GM19395 (cell line): ENCODE measurements at regions not wholly inside any gene's neighbourhood (a gene's known extent, or its start where the extent isn't known, plus 50 kb on each side); places are given as distances from the start of the nearest gene placed in this dataset.
"Not testable (repeated sequence)": the region's sequence is repeated elsewhere in the genome, so short reads cannot be mapped to it uniquely, and the experiment has no call there.

Experiments
- ATAC-seq: cut with Tn5 transposase; IDR thresholded peaks from one replicate; pipeline ENCODE4 v1.9.1; 2021; ENCODE audit warnings: mild to moderate bottlenecking, moderate library complexity; ENCODE audit not compliant: unreplicated experiment

- ATAC-seq, result not testable (repeated sequence)
Observed at GRCh38 chr4:126201251-126202138, 886.7 kb downstream of the FAT4 start.

- ATAC-seq, result no peak
Observed at GRCh38 chr4:126202226-126202625, 887.5 kb downstream of the FAT4 start.

GRCh38 chr4:126207910-126208309 is 893.2 kb downstream of the FAT4 start:
- no peak for ATAC-seq

GRCh38 chr4:126209147-126209546 is 894.4 kb downstream of the FAT4 start:
- no peak for ATAC-seq

GRCh38 chr4:126213996-126214395 is 899.2 kb downstream of the FAT4 start:
- no peak for ATAC-seq

GRCh38 chr4:126215759-126216158 is 901.0 kb downstream of the FAT4 start:
- ATAC-seq, result no peak

GRCh38 chr4:126216611-126217010 is 901.9 kb downstream of the FAT4 start:
- no peak for ATAC-seq

- no peak for ATAC-seq
Observed at GRCh38 chr4:126221282-126221681, 906.5 kb downstream of the FAT4 start.

GRCh38 chr4:126221717-126222340 is 907.1 kb downstream of the FAT4 start:
- ATAC-seq, result no peak

- no peak for ATAC-seq
Observed at GRCh38 chr4:126223784-126224407, 909.1 kb downstream of the FAT4 start.

- ATAC-seq, result no peak
Observed at GRCh38 chr4:126227428-126227827, 912.7 kb downstream of the FAT4 start.

GRCh38 chr4:126230269-126230668 is 915.5 kb downstream of the FAT4 start:
- no peak for ATAC-seq

GRCh38 chr4:126233483-126233882 is 918.7 kb downstream of the FAT4 start:
- ATAC-seq, result no peak

- ATAC-seq, result no peak
Observed at GRCh38 chr4:126238013-126238412, 923.3 kb downstream of the FAT4 start.

- no peak for ATAC-seq
Observed at GRCh38 chr4:126241634-126242033, 926.9 kb downstream of the FAT4 start.

GRCh38 chr4:126242679-126243390 is 928.1 kb downstream of the FAT4 start:
- ATAC-seq, result no peak

- no peak for ATAC-seq
Observed at GRCh38 chr4:126247409-126247808, 932.7 kb downstream of the FAT4 start.

- no peak for ATAC-seq
Observed at GRCh38 chr4:126250006-126250405, 935.3 kb downstream of the FAT4 start.

GRCh38 chr4:126251169-126251568 is 936.4 kb downstream of the FAT4 start:
- no peak for ATAC-seq

GRCh38 chr4:126262665-126263064 is 947.9 kb downstream of the FAT4 start:
- ATAC-seq, result no peak

- no peak for ATAC-seq
Observed at GRCh38 chr4:126264839-126265238, 950.1 kb downstream of the FAT4 start.
